H1 (cell line): ENCODE measurements at regions not wholly inside any gene's neighbourhood (a gene's known extent, or its start where the extent isn't known, plus 50 kb on each side); places are given as distances from the start of the nearest gene placed in this dataset.

ENCODE experiments used
- BACH1 ChIP-seq: IDR thresholded peaks from 2 replicates; pipeline ENCODE4 v1.6.1; 2012; ENCODE audit warnings: low read length, improper control_type of control experiment
- CEBPB ChIP-seq: IDR thresholded peaks from 2 replicates; pipeline ENCODE4 v1.6.1; 2012; ENCODE audit warnings: low read depth, low read length
- CREB1 ChIP-seq: IDR thresholded peaks from 2 replicates; pipeline ENCODE4 v1.6.1; 2012; ENCODE audit warnings: inconsistent platforms
- EGR1 ChIP-seq: IDR thresholded peaks from 2 replicates; pipeline ENCODE4 v1.6.1; 2011; ENCODE audit warnings: low read depth, low read length, borderline replicate concordance
- EP300 ChIP-seq, 2 experiments: IDR thresholded peaks; 1 replicate in 1 of 2; 2 replicates in 1 of 2; pipeline ENCODE4 v1.6.1; 2011 to 2012; ENCODE audit warnings: low read depth in 2 of 2, low read length in 2 of 2, mild to moderate bottlenecking in 2 of 2, borderline replicate concordance in 1 of 2, inconsistent platforms in 1 of 2, moderate library complexity in 1 of 2
- HDAC2 ChIP-seq, 2 experiments: fragments of 300-600 bp in 1 of 2; sonication (generic) in 1 of 2; IDR thresholded peaks; 2 replicates each; pipeline ENCODE4 v1.6.1; 2011 to 2012; ENCODE audit warnings: low read depth in 2 of 2, low read length in 2 of 2, mild to moderate bottlenecking in 2 of 2, moderate library complexity in 2 of 2, borderline replicate concordance in 1 of 2, inconsistent platforms in 1 of 2
- JUND ChIP-seq: IDR thresholded peaks from 2 replicates; pipeline ENCODE4 v1.6.1; 2011; ENCODE audit warnings: mild to moderate bottlenecking, improper control_type of control experiment, low read length
- KDM1A ChIP-seq: fragments of 200-600, 300-600 bp; sonication (generic); IDR thresholded peaks from 2 replicates; pipeline ENCODE4 v1.7.1; 2016; ENCODE audit warnings: mild to moderate bottlenecking, low read length, borderline replicate concordance
- KDM4A ChIP-seq: IDR thresholded peaks from one replicate; pipeline ENCODE4 v1.7.1; 2012; ENCODE audit warnings: low read depth, mild to moderate bottlenecking, moderate library complexity, low read length, inconsistent platforms; ENCODE audit not compliant: severe bottlenecking
- NANOG ChIP-seq: IDR thresholded peaks from 2 replicates; pipeline ENCODE4 v1.6.1; 2011; ENCODE audit warnings: low read length, low read depth, mild to moderate bottlenecking, inconsistent platforms; ENCODE audit not compliant: insufficient read depth, poor library complexity, severe bottlenecking
- NRF1 ChIP-seq: IDR thresholded peaks from 2 replicates; pipeline ENCODE4 v1.6.1; 2011; ENCODE audit warnings: mild to moderate bottlenecking, low read depth, low read length, improper control_type of control experiment
- POLR2AphosphoS5 ChIP-seq: IDR thresholded peaks from 2 replicates; pipeline ENCODE4 v1.6.1; 2011; ENCODE audit warnings: low read depth, low read length
- RAD21 ChIP-seq, 2 experiments: IDR thresholded peaks in 1 of 2; conservative IDR thresholded peaks in 1 of 2; 2 replicates each; pipeline ENCODE4 v1.6.1; 2011; ENCODE audit warnings: low read depth in 2 of 2, low read length in 2 of 2, improper control_type of control experiment in 1 of 2, inconsistent platforms in 1 of 2, mild to moderate bottlenecking in 1 of 2, moderate library complexity in 1 of 2
- SIX5 ChIP-seq: IDR thresholded peaks from 2 replicates; pipeline ENCODE4 v1.6.1; 2011; ENCODE audit warnings: mild to moderate bottlenecking, low read depth, low read length
- SP1 ChIP-seq: IDR thresholded peaks from 2 replicates; pipeline ENCODE4 v1.6.1; 2011; ENCODE audit warnings: low read depth, low read length
- SUZ12 ChIP-seq: fragments of 200-600 bp; sonication (generic); IDR thresholded peaks from 2 replicates; pipeline ENCODE4 v1.6.1; 2012; ENCODE audit warnings: mild to moderate bottlenecking, inconsistent platforms, low read length, moderate library complexity, mixed read lengths
- YY1 ChIP-seq: IDR thresholded peaks from 2 replicates; pipeline ENCODE4 v1.6.1; 2011; ENCODE audit warnings: low read depth, mild to moderate bottlenecking, low read length
- TF ChIP-seq, protein P1 (sequence below), 3 experiments: IDR thresholded peaks; 1 replicate in 2 of 3; 2 replicates in 1 of 3; pipeline versions ENCODE4 v1.5.1 to v1.6.1; 2011; ENCODE audit warnings: low read length in 3 of 3, mild to moderate bottlenecking in 3 of 3, inconsistent platforms in 2 of 3, low read depth in 1 of 3, moderate library complexity in 1 of 3; ENCODE audit not compliant: insufficient read depth in 1 of 3; ENCODE audit errors: control extremely low read depth in 1 of 3

DNA sequence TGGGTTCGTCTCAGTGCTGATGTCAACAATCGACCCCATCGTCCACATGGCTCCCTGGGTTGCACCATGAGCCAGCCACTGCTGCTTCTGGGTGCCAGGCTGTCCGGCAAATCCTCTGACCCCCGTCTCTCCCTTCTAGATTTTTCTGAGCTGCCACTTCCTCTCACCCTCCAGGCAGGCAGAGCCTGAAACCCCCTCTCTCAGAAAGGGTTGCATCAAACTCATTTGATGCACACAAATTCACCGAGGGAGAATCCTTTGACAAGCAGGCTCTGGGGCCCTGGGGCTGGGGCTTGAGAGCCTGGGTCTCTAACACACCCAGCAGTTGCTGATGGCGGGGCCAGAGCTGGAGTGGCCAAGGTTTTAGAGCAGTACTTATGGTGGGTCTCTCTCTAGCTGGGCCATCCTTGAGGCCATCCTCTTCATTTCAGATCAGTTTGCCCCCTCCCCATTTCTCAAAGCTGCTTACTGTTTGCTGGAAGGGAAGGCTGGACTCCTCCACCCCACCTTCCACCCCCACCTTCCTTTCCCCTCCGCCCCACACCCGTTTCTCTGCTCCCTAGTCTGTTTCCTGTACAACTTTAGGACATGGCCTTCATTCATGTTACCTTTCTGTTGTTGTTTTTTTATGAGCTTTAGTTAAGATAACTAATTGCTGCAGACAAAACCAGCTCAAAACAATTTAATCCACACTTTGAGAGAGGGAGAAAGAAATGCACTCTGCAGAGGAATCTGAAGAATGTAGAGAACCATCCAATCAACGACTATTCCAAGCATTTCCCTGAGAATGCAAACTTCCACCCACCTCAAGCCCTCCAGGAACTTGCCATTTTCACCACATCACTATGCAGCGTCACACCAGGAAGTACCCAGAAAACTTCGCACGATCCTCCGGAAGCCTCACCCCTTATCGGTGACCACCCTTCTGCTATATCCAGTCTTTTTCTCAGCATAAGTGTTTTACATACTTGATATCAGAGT is 69.5 kb downstream of the ARL4C start (continued):
- TF ChIP-seq, protein P1, sequence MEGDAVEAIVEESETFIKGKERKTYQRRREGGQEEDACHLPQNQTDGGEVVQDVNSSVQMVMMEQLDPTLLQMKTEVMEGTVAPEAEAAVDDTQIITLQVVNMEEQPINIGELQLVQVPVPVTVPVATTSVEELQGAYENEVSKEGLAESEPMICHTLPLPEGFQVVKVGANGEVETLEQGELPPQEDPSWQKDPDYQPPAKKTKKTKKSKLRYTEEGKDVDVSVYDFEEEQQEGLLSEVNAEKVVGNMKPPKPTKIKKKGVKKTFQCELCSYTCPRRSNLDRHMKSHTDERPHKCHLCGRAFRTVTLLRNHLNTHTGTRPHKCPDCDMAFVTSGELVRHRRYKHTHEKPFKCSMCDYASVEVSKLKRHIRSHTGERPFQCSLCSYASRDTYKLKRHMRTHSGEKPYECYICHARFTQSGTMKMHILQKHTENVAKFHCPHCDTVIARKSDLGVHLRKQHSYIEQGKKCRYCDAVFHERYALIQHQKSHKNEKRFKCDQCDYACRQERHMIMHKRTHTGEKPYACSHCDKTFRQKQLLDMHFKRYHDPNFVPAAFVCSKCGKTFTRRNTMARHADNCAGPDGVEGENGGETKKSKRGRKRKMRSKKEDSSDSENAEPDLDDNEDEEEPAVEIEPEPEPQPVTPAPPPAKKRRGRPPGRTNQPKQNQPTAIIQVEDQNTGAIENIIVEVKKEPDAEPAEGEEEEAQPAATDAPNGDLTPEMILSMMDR (IDR thresholded peaks at IDR 0.05; ENCODE audit: control extremely low read depth in 1 of 3, insufficient read depth in 1 of 3, low read depth in 1 of 3, low read length in 3 of 3), result no peak
- TF ChIP-seq YY1 (no peak), SIX5 (no peak), NANOG (no peak), EP300 (IDR thresholded peaks at IDR 0.05; ENCODE audit: borderline replicate concordance in 1 of 2, low read depth in 2 of 2, low read length in 2 of 2) (0 out of 3 replicates have a peak, but pooled peaks of 1 of the 2 experiments have one; percentile 8), BACH1 (no peak), KDM1A (no peak), KDM4A (no peak), SP1 (peak; percentile 65), CEBPB (no peak), CREB1 (peak; percentile 57), RAD21 (IDR thresholded peaks at IDR 0.05 in 1 of 2, conservative IDR thresholded peaks at IDR 0.05 in 1 of 2; ENCODE audit: low read depth in 2 of 2, low read length in 2 of 2) (peak in 1 of 2 experiments; percentile 22; a peak in 1 of 4 replicates), HDAC2 (IDR thresholded peaks at IDR 0.05; ENCODE audit: borderline replicate concordance in 1 of 2, low read depth in 2 of 2, low read length in 2 of 2) (no peak), NRF1 (no peak), JUND (no peak), EGR1 (peak; percentile 34; the same call in 1 of the 2 replicates), SUZ12 (no peak), POLR2AphosphoS5 (peak; percentile 92)
